ENCODE measurements at regions not wholly inside any gene's neighbourhood (a gene's known extent, or its start where the extent isn't known, plus 50 kb on each side); places are given as distances from the start of the nearest gene placed in this dataset.

DNA sequence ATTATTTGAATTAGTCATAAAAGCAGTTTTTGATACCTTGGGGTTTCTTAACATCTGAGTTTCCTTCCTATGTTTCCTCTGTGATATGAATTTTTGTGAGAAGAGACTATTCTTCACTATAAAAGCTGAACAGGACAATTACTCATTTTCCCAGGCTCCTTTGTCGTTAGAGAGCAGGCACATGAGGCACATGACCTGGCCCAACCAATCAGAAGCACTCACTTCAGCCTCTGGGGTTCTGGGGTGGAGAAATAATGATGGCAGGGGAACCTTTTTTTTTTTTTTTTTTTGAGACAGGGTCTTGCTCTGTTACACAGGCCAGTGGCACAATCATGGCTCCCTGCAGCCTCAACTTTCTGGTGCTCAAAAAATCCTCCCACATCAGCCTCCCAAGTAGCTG, 145.5 kb upstream of the ASIC2 start:
- TF ChIP-seq, protein P1, sequence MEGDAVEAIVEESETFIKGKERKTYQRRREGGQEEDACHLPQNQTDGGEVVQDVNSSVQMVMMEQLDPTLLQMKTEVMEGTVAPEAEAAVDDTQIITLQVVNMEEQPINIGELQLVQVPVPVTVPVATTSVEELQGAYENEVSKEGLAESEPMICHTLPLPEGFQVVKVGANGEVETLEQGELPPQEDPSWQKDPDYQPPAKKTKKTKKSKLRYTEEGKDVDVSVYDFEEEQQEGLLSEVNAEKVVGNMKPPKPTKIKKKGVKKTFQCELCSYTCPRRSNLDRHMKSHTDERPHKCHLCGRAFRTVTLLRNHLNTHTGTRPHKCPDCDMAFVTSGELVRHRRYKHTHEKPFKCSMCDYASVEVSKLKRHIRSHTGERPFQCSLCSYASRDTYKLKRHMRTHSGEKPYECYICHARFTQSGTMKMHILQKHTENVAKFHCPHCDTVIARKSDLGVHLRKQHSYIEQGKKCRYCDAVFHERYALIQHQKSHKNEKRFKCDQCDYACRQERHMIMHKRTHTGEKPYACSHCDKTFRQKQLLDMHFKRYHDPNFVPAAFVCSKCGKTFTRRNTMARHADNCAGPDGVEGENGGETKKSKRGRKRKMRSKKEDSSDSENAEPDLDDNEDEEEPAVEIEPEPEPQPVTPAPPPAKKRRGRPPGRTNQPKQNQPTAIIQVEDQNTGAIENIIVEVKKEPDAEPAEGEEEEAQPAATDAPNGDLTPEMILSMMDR (IDR thresholded peaks at IDR 0.05): no peak
- no peaks in the 10 kb centered on the region for H3K9me3 ChIP-seq

DNA sequence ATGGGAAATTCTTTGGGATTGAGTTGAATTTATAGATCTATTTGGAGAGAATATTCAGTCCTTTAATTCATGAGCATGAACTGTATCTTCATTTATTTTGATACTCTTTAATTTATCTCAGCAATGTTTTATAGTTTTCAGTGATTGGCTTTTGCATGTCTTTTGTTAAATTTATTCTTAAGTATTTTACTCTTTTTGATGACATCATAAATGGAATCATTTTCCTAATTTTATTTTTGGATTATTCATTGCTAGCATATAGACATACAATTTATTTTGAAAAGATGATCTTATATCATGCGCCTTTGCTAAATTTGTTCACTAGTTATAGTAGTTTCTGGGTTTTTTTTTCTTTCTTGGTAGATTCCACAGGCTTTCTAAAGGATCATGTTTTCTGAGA, 149.2 kb upstream of the ASIC2 start:
- TF ChIP-seq, protein P1 (IDR thresholded peaks at IDR 0.05): no peak
- Histone ChIP-seq H3K9me3 (no peaks in the 10 kb centered on the region), H3K27ac (no peak overlapping the region), H3K4me1 (ENCODE audit: control insufficient read depth in 1 of 2, insufficient read depth in 1 of 2, low read depth in 1 of 2, low read length in 1 of 2) (peaks cover 0 to 5% of the 10 kb centered on the region in 2 experiments), H3K27me3 (no peaks in the 10 kb centered on the region), H3K36me3 (no peaks in the 10 kb centered on the region), H3K4me3 (ENCODE audit: low read depth in 1 of 2, low read length in 1 of 2) (no peak overlapping the region)

More for the DNA sequence above, 145.5 kb upstream of the ASIC2 start:
- Histone ChIP-seq H3K27ac (peak overlapping the region; percentile 27), H3K4me1 (ENCODE audit: control insufficient read depth in 1 of 2, insufficient read depth in 1 of 2, low read depth in 1 of 2, low read length in 1 of 2) (peaks cover 0 to 5% of the 10 kb centered on the region in 2 experiments), H3K27me3 (no peaks in the 10 kb centered on the region), H3K36me3 (no peaks in the 10 kb centered on the region), H3K4me3 (ENCODE audit: low read depth in 1 of 2, low read length in 1 of 2) (no peak overlapping the region)

DNA sequence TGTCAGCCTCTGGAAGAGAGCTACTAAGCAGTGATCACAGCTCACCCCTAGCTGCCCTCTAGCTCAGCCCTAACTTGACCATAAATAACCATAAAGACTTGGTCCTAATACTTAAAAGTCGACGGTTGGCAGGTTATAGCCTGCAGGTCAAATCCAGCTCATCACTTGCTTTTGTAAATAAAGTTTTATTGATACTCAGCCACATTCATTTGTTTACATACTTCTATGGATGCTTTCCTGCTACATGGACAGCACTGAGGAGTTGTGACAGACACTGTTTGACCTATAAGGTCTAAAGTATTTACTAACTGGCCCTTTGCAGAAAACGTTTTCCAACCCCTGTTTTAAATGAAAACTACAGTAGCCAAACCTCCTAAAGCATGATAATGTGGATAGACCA, 151.6 kb upstream of the ASIC2 start:
- no peaks in the 10 kb centered on the region for H3K27me3 ChIP-seq
- H3K4me1 ChIP-seq (ENCODE audit: control insufficient read depth in 1 of 2, insufficient read depth in 1 of 2, low read depth in 1 of 2, low read length in 1 of 2): no peaks in the 10 kb centered on the region
- H3K9me3 ChIP-seq: no peaks in the 10 kb centered on the region
- no peaks in the 10 kb centered on the region for H3K36me3 ChIP-seq
- TF ChIP-seq, protein P1 (IDR thresholded peaks at IDR 0.05): no peak
- H3K4me3 ChIP-seq (ENCODE audit: low read depth in 1 of 2, low read length in 1 of 2): no peak overlapping the region
- no peak overlapping the region for H3K27ac ChIP-seq

DNA sequence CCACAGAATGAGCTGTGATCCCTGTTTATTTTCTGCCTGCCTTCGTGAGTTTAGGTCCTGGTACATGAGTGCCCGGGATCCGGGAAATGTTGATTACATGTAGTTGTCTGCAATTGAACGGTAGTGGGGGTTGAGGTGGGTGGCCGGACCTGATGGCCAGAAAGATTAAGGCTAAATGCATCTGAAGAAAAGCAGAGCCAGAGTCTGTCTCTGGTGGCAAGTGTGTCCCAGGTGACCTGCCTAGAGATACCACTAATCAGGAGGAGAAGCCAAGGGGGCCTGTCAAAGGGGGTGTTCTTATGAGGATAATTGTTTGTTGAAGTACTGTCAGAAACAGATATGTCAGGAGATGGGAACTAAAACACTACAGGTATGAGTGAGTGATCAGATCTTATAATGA, 154.0 kb upstream of the ASIC2 start:
- Histone ChIP-seq H3K27me3 (no peaks in the 10 kb centered on the region), H3K36me3 (no peaks in the 10 kb centered on the region), H3K4me3 (ENCODE audit: low read depth in 1 of 2, low read length in 1 of 2) (no peak overlapping the region), H3K4me1 (ENCODE audit: control insufficient read depth in 1 of 2, insufficient read depth in 1 of 2, low read depth in 1 of 2, low read length in 1 of 2) (no peaks in the 10 kb centered on the region), H3K27ac (no peak overlapping the region), H3K9me3 (no peaks in the 10 kb centered on the region)
- TF ChIP-seq, protein P1 (IDR thresholded peaks at IDR 0.05): no peak

DNA sequence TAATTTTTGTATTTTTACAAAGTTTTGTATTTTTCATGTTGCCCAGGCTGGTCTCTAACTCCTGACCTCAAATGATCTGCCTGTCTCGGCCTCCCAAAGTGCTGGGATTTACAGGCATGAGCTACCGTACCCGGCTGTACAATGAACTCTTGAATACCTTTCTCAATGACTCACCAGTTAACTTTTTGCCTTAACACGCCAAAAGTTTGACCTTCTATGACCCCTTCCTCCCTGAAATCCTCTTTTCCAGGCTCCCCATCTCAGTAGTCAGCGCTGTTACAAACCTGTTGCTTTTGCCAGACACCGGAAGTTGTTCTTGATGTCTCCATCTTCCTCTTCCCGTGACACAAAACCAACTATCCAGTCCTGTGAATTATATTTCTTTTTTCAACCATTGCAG, 158.1 kb upstream of the ASIC2 start:
- no peak overlapping the region for H3K4me3 ChIP-seq (ENCODE audit: low read depth in 1 of 2, low read length in 1 of 2)
- TF ChIP-seq, protein P1 (IDR thresholded peaks at IDR 0.05): no peak
- no peaks in the 10 kb centered on the region for H3K4me1 ChIP-seq (ENCODE audit: control insufficient read depth in 1 of 2, insufficient read depth in 1 of 2, low read depth in 1 of 2, low read length in 1 of 2)
- no peak overlapping the region for H3K27ac ChIP-seq
- H3K9me3 ChIP-seq: no peaks in the 10 kb centered on the region
- peaks cover 11% of the 10 kb centered on the region for H3K27me3 ChIP-seq
- H3K36me3 ChIP-seq: no peaks in the 10 kb centered on the region

DNA sequence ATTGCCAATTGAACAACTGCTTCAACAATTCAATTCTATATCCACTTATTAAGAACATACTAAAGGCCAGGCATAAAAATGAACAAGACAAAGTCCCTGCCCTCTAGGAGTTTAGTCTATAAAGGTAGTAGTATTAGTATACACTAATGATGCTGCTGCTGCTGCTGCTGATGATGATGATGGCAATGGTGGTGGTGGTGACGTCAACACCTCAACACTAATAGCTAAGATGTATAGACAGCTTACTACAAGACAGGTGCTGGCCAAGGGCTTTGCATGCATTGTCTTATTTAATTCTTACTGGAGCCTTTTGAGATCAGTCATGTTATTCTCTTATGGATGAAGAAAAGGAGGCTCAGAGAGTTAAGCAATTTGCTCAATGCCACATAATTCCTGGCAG, 164.4 kb upstream of the ASIC2 start:
- Histone ChIP-seq H3K4me3 (ENCODE audit: low read depth in 1 of 2, low read length in 1 of 2) (no peak overlapping the region), H3K27me3 (peaks cover 25% of the 10 kb centered on the region), H3K9me3 (no peaks in the 10 kb centered on the region), H3K27ac (no peak overlapping the region), H3K4me1 (ENCODE audit: control insufficient read depth in 1 of 2, insufficient read depth in 1 of 2, low read depth in 1 of 2, low read length in 1 of 2) (no peaks in the 10 kb centered on the region), H3K36me3 (no peaks in the 10 kb centered on the region)
- TF ChIP-seq, protein P1 (IDR thresholded peaks at IDR 0.05): no peak

Data from neutrophil (primary cell).